Caco-2 (cell line): ENCODE measurements at regions not wholly inside any gene's neighbourhood (a gene's known extent, or its start where the extent isn't known, plus 50 kb on each side); places are given as distances from the start of the nearest gene placed in this dataset.
"Not testable (repeated sequence)": the region's sequence is repeated elsewhere in the genome, so short reads cannot be mapped to it uniquely, and the experiment has no call there.

Source experiments
- BruUV-seq: library from RNA; stranded (reverse); fragments of 400-500 nt; replicated peaks from 2 replicates; lab custom pipeline; 2021; lab: Mats Ljungman, UMichigan
- CTCF ChIA-PET: fragments of 300-600 bp; sonication (Branson Sonifier 250); formaldehyde crosslinking; loops from one replicate; lab custom pipeline; 2022; ENCODE audit warnings: antibody characterized with exemption; lab: Charles Lee
- POLR2A ChIA-PET: fragments of 300-600 bp; sonication (Branson Sonifier 250); formaldehyde crosslinking; loops from one replicate; lab custom pipeline; 2022; ENCODE audit warnings: antibody characterized with exemption; lab: Charles Lee
- DNase-seq, 2 experiments: peaks; one replicate each; pipeline versions ENCODE4 v3.0.0 to v3.0.0-alpha.2; 2020 to 2022
- H3K27me3 ChIP-seq: replicated peaks from 2 replicates; pipeline ENCODE4 v1.6.0; 2011; ENCODE audit warnings: low read length; ENCODE audit not compliant: control insufficient read depth, insufficient read depth
- H3K36me3 ChIP-seq: 2 replicates; pipeline ENCODE4 v1.5.1; 2011; ENCODE audit warnings: low read length; ENCODE audit not compliant: control insufficient read depth, insufficient read depth
- H3K4me1 ChIP-seq: fragments of 250-450 bp; sonication (Bioruptor Pico); 2 replicates; pipeline ENCODE4 v1.5.1; 2020; ENCODE audit warnings: mild to moderate bottlenecking
- H3K4me3 ChIP-seq: 2 replicates; pipeline ENCODE4 v1.5.1; 2011; ENCODE audit warnings: low read depth, mild to moderate bottlenecking, control low read depth, low read length
- H3K9me3 ChIP-seq: fragments of 250-450 bp; sonication (Bioruptor Pico); 2 replicates; pipeline ENCODE4 v1.5.1; 2020; ENCODE audit warnings: mild to moderate bottlenecking, moderate library complexity
- H3K27ac Mint-ChIP-seq: one replicate; pipeline ENCODE4 v1.8.0; 2022; ENCODE audit warnings: mixed read lengths; ENCODE audit not compliant: unreplicated experiment
- H3K27me3 Mint-ChIP-seq: one replicate; pipeline ENCODE4 v1.8.0; 2022; ENCODE audit warnings: mixed read lengths; ENCODE audit not compliant: insufficient read depth, unreplicated experiment
- H3K36me3 Mint-ChIP-seq: one replicate; pipeline ENCODE4 v1.8.0; 2022; ENCODE audit warnings: mild to moderate bottlenecking, mixed read lengths; ENCODE audit not compliant: insufficient read depth, unreplicated experiment
- H3K4me1 Mint-ChIP-seq: one replicate; pipeline ENCODE4 v1.8.0; 2022; ENCODE audit warnings: low read depth, mixed read lengths; ENCODE audit not compliant: unreplicated experiment
- H3K4me3 Mint-ChIP-seq: one replicate; pipeline ENCODE4 v1.8.0; 2022; ENCODE audit warnings: mild to moderate bottlenecking, moderate library complexity, mixed read lengths; ENCODE audit not compliant: unreplicated experiment
- H3K9me3 Mint-ChIP-seq: one replicate; pipeline ENCODE4 v1.8.0; 2022; ENCODE audit warnings: mixed read lengths; ENCODE audit not compliant: unreplicated experiment
- CTCF ChIP-seq, 2 experiments: fragments of 200-600 bp in 1 of 2; IDR thresholded peaks; 1 replicate in 1 of 2; 2 replicates in 1 of 2; pipeline versions ENCODE4 v1.5.1 to v1.8.0; 2011 to 2022; ENCODE audit warnings: antibody characterized with exemption in 1 of 2, control low read depth in 1 of 2, inconsistent platforms in 1 of 2, low read depth in 1 of 2, low read length in 1 of 2, mild to moderate bottlenecking in 1 of 2, moderate library complexity in 1 of 2; ENCODE audit not compliant: insufficient read depth in 1 of 2, severe bottlenecking in 1 of 2, unreplicated experiment in 1 of 2
- intact Hi-C: fragments of 100-400 bp; cut with micrococcal nuclease; formaldehyde crosslinking; loops from one replicate; pipeline ENCODE4 v1.10.0; 2022; ENCODE audit not compliant: unreplicated experiment

- no peaks in the 10 kb centered on the region for H3K9me3 Mint-ChIP-seq
- ChIA-PET POLR2A (no interaction called here), CTCF (no interaction called here)
- Histone ChIP-seq H3K4me1 (no peaks in the 10 kb centered on the region), H3K27me3 (no peaks in the 10 kb centered on the region), H3K9me3 (no peaks in the 10 kb centered on the region), H3K4me3 (no peak overlapping the region), H3K36me3 (no peaks in the 10 kb centered on the region)
- no TSS peak for BruUV-seq
- H3K36me3 Mint-ChIP-seq: no peaks in the 10 kb centered on the region
- no peaks in the 10 kb centered on the region for H3K4me1 Mint-ChIP-seq
- no peak for DNase-seq
- no peak overlapping the region for H3K27ac Mint-ChIP-seq
- H3K4me3 Mint-ChIP-seq: no peak overlapping the region
- H3K27me3 Mint-ChIP-seq: no peaks in the 10 kb centered on the region
- intact Hi-C loops: no loop called here
- TF ChIP-seq CTCF (IDR thresholded peaks at IDR 0.05; ENCODE audit: insufficient read depth in 1 of 2, low read depth in 1 of 2, low read length in 1 of 2, severe bottlenecking in 1 of 2, unreplicated experiment in 1 of 2): no peak
Measured at GRCh38 chr3:191131305-191131704, 67.7 kb upstream of the OSTN start.

DNA sequence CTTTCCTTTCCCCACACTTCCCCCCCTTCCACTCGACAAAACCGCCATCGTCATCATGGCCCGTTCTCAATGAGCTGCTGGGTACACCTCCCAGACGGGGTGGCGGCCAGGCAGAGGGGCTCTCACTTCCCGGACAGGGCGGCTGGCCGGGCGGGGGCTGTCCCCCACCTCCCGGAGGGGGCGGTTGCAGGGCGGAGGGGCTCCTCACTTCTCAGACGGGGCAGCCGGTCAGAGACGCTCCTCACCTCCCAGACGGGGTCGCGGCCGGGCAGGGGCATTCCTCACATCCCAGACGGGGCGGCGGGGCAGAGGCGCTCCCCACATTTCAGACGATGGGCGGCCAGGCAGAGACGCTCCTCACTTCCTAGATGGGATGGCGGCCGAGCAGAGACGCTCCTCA, 74.2 kb upstream of the OSTN start:
- CTCF ChIA-PET: not testable (repeated sequence)

GRCh38 chr3:191123946-191124345, 75.1 kb upstream of the OSTN start:
- intact Hi-C loops: no loop called here
- Mint-ChIP-seq H3K27ac (no peak overlapping the region), H3K4me3 (no peak overlapping the region), H3K4me1 (no peaks in the 10 kb centered on the region), H3K9me3 (no peaks in the 10 kb centered on the region), H3K27me3 (no peaks in the 10 kb centered on the region), H3K36me3 (no peaks in the 10 kb centered on the region)
- Histone ChIP-seq H3K27me3 (no peaks in the 10 kb centered on the region), H3K9me3 (no peaks in the 10 kb centered on the region), H3K4me1 (no peaks in the 10 kb centered on the region), H3K4me3 (no peak overlapping the region), H3K36me3 (no peaks in the 10 kb centered on the region)
- POLR2A ChIA-PET: no interaction called here
- DNase-seq: no peak
- CTCF ChIA-PET: no interaction called here
- BruUV-seq: no TSS peak
- TF ChIP-seq CTCF (IDR thresholded peaks at IDR 0.05; ENCODE audit: insufficient read depth in 1 of 2, low read depth in 1 of 2, low read length in 1 of 2, severe bottlenecking in 1 of 2, unreplicated experiment in 1 of 2): no peak

More for the DNA sequence above, 74.2 kb upstream of the OSTN start:
- DNase-seq, H3K9me3 Mint-ChIP-seq, H3K4me3 ChIP-seq, POLR2A ChIA-PET, intact Hi-C loops, H3K36me3 Mint-ChIP-seq, H3K9me3 ChIP-seq, H3K27ac Mint-ChIP-seq, H3K4me1 Mint-ChIP-seq, H3K36me3 ChIP-seq, H3K27me3 ChIP-seq, H3K4me3 Mint-ChIP-seq, BruUV-seq, H3K4me1 ChIP-seq, H3K27me3 Mint-ChIP-seq: not testable (repeated sequence)

DNA sequence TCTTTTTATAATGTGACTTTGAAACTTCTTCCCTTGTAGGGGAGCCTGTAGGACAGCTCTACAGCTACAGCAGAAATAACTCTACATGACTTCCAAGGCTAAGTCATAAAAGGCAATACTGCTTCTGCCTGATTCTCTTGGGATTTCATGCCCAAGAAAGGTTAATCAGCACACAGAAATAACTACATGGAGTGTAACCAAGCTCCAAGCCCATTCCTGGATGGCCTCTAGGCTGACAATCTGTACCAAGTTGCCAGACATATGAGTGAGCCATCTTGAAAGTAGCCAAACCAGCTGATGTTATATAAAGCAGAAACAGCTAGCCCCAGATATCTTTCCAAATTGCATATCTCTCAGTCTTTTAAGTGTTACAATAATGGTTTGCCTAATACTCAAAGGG, 75.8 kb upstream of the OSTN start:
- Mint-ChIP-seq H3K4me1 (no peaks in the 10 kb centered on the region), H3K36me3 (no peaks in the 10 kb centered on the region), H3K27me3 (no peaks in the 10 kb centered on the region), H3K27ac (no peak overlapping the region), H3K4me3 (no peak overlapping the region), H3K9me3 (no peaks in the 10 kb centered on the region)
- Histone ChIP-seq H3K4me1 (no peaks in the 10 kb centered on the region), H3K9me3 (no peaks in the 10 kb centered on the region), H3K4me3 (no peak overlapping the region), H3K27me3 (no peaks in the 10 kb centered on the region), H3K36me3 (no peaks in the 10 kb centered on the region)
- no TSS peak for BruUV-seq
- intact Hi-C loops: no loop called here
- ChIA-PET POLR2A (no interaction called here), CTCF (no interaction called here)
- no peak for DNase-seq
- TF ChIP-seq CTCF (IDR thresholded peaks at IDR 0.05; ENCODE audit: insufficient read depth in 1 of 2, low read depth in 1 of 2, low read length in 1 of 2, severe bottlenecking in 1 of 2, unreplicated experiment in 1 of 2): no peak
